ENCODE measurements at regions not wholly inside any gene's neighbourhood (a gene's known extent, or its start where the extent isn't known, plus 50 kb on each side); places are given as distances from the start of the nearest gene placed in this dataset.

DNA sequence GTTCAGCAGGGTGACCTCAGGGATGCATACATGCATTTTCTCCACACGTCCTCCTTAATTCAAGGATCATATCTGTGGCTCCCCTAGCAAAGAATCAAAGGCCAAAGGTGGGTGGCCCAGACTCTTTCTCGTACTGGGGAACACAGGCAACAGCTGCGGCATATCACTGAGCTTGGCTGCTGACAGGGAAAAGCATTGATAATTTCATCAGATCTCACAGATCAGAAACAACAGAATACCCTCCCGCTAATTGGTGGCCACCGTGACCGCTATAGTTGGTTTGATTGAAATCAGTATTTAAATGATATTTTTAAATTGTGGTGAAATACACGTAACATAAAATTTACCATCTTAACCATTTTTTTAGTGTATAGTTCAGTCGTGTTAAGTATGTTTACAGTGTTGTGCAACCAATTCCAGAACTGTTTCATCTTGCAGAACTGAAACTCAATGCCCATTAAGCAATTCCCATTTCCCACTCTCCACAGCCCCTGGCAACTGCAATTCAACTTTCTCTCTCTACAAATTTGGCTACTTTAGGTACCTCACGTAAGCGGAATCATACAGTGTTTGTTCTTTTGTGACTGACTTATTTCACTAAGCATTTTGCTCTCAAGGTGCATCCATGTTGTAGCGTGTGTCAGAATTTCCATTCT is 74.7 kb upstream of the TMEM170B start:
- TF ChIP-seq, protein P1, sequence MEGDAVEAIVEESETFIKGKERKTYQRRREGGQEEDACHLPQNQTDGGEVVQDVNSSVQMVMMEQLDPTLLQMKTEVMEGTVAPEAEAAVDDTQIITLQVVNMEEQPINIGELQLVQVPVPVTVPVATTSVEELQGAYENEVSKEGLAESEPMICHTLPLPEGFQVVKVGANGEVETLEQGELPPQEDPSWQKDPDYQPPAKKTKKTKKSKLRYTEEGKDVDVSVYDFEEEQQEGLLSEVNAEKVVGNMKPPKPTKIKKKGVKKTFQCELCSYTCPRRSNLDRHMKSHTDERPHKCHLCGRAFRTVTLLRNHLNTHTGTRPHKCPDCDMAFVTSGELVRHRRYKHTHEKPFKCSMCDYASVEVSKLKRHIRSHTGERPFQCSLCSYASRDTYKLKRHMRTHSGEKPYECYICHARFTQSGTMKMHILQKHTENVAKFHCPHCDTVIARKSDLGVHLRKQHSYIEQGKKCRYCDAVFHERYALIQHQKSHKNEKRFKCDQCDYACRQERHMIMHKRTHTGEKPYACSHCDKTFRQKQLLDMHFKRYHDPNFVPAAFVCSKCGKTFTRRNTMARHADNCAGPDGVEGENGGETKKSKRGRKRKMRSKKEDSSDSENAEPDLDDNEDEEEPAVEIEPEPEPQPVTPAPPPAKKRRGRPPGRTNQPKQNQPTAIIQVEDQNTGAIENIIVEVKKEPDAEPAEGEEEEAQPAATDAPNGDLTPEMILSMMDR (IDR thresholded peaks at IDR 0.05; ENCODE audit: low read depth, low read length, poor library complexity, severe bottlenecking): no peak
- no peak for TF ChIP-seq EZH2phosphoT487 (IDR thresholded peaks at IDR 0.05; ENCODE audit: borderline replicate concordance, low read length)
